ENCODE measurements at regions not wholly inside any gene's neighbourhood (a gene's known extent, or its start where the extent isn't known, plus 50 kb on each side); places are given as distances from the start of the nearest gene placed in this dataset.

GRCh38 chr2:103977668-103978067 is 876.2 kb upstream of the POU3F3 start (continued):
- TF ChIP-seq ELF4 (CRISPR knock-in tag; IDR thresholded peaks at IDR 0.05; ENCODE audit: borderline replicate concordance) (no peak), ZNF652 (CRISPR knock-in tag; IDR thresholded peaks at IDR 0.05; ENCODE audit: borderline replicate concordance, low read depth) (no peak), SKI (IDR thresholded peaks at IDR 0.05; ENCODE audit: partially characterized antibody) (no peak), ESRRA (CRISPR knock-in tag; IDR thresholded peaks at IDR 0.05; ENCODE audit: low read depth) (no peak), FIP1L1 (IDR thresholded peaks at IDR 0.05; ENCODE audit: borderline replicate concordance, insufficient read depth, low read depth, low read length) (no peak), ELF1 (CRISPR knock-in tag; IDR thresholded peaks at IDR 0.05) (no peak)

GRCh38 chr2:103980401-103980800 is 873.5 kb upstream of the POU3F3 start:
- Histone ChIP-seq H2AFZ (ENCODE audit: low read length) (no peak overlapping the region), H4K20me1 (ENCODE audit: insufficient read depth, low read length) (peaks cover 2% of the 10 kb centered on the region; the same call in 1 of the 2 replicates), H3K4me1 (ENCODE audit: insufficient read depth, low read length) (no peaks in the 10 kb centered on the region), H3K36me3 (replicated peaks in 1 of 2; ENCODE audit: control insufficient read depth in 1 of 2, insufficient read depth in 2 of 2, low read length in 2 of 2) (no peaks in the 10 kb centered on the region), H3K27me3 (ENCODE audit: control insufficient read depth in 1 of 2, insufficient read depth in 2 of 2, low read length in 2 of 2) (no peaks in the 10 kb centered on the region), H3K4me3 (replicated peaks in 1 of 3; ENCODE audit: insufficient read depth in 1 of 3, low read depth in 2 of 3, low read length in 3 of 3) (no peak overlapping the region), H3K79me2 (ENCODE audit: insufficient read depth, low read length) (no peaks in the 10 kb centered on the region), H3K4me2 (ENCODE audit: low read depth, low read length) (no peak overlapping the region), H3K9ac (ENCODE audit: insufficient read depth, low read depth, low read length) (no peak overlapping the region), H3K27ac (ENCODE audit: extremely low read length, insufficient read depth, low read length) (no peak overlapping the region), H3K9me3 (ENCODE audit: low read length) (no peaks in the 10 kb centered on the region)
- 3% methylated on average over 1 of the region's 1 CpG for WGBS (ENCODE audit: low lambda C conversion rate)
- ChIA-PET CTCF (ENCODE audit: low intra/inter-chr PET ratio, low total read pairs) (no interaction called here), POLR2A (no interaction called here)
- ATAC-seq (no peak), FAIRE-seq (no peak), DNase-seq (ENCODE audit: low spot score) (no peak)
- TF ChIP-seq RBFOX2 (IDR thresholded peaks at IDR 0.05; ENCODE audit: low read depth, low read length): no peak
- TF ChIP-seq FOSL2 (CRISPR knock-in tag; IDR thresholded peaks at IDR 0.05): no peak
- no peak for TF ChIP-seq ZNF75D (CRISPR knock-in tag; IDR thresholded peaks at IDR 0.05; ENCODE audit: borderline replicate concordance)
- no peak for TF ChIP-seq ZNF687 (CRISPR knock-in tag; IDR thresholded peaks at IDR 0.05)
- BruUV-seq (replicated peaks): no TSS peak
- intact Hi-C loops (cut with micrococcal nuclease; ENCODE audit: unreplicated experiment): no loop called here
- in situ Hi-C loops (cut with HindIII; ENCODE audit: extremely low pct_ligation_motif_present, low pct_unique_long_range_greater_than_20kb): no loop called here

All from HepG2 (cell line).